PFSK-1 (cell line): ENCODE measurements at regions not wholly inside any gene's neighbourhood (a gene's known extent, or its start where the extent isn't known, plus 50 kb on each side); places are given as distances from the start of the nearest gene placed in this dataset.

ENCODE experiments used
- POLR2AphosphoS5 ChIP-seq: IDR thresholded peaks from 2 replicates; pipeline ENCODE4 v1.6.1; 2012; ENCODE audit warnings: low read depth, mild to moderate bottlenecking, control low read depth, low read length, moderate library complexity
- SIN3A ChIP-seq: IDR thresholded peaks from 2 replicates; pipeline ENCODE4 v1.6.1; 2012; ENCODE audit warnings: mild to moderate bottlenecking, low read length, moderate library complexity, borderline replicate concordance; ENCODE audit not compliant: insufficient read depth
- TAF1 ChIP-seq: IDR thresholded peaks from 2 replicates; pipeline ENCODE4 v1.6.1; 2012; ENCODE audit warnings: low read length, control low read depth, borderline replicate concordance; ENCODE audit not compliant: insufficient read depth
- TF ChIP-seq, protein P1 (sequence below), 2 experiments: IDR thresholded peaks; 2 replicates each; pipeline versions ENCODE4 v1.6.1 to v1.8.0; 2011 to 2012; ENCODE audit warnings: low read depth in 2 of 2, low read length in 2 of 2, control low read depth in 1 of 2, inconsistent platforms in 1 of 2, mild to moderate bottlenecking in 1 of 2, moderate library complexity in 1 of 2; ENCODE audit not compliant: insufficient read depth in 1 of 2

DNA sequence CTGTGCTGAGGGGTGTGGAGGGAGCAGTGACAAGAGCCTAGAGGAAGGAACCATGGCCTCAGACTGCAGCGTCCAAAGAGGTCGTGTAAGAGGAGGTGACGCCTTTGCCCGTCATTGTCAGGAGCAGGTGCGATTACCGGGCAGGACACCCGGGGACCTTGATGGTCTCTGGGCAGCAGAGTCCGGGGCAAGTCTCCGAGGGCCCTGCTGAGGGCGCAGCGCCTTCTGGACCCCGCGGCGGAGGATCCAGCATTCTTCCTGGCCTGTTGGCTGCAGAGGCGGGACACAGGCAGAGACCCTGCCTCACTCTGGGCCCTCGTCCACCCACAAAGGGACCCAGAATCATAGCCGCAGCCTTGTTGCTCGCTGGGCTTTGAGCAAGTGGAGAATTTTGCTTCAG, 1168.8 kb downstream of the BRD1 start:
- TF ChIP-seq, protein P1, sequence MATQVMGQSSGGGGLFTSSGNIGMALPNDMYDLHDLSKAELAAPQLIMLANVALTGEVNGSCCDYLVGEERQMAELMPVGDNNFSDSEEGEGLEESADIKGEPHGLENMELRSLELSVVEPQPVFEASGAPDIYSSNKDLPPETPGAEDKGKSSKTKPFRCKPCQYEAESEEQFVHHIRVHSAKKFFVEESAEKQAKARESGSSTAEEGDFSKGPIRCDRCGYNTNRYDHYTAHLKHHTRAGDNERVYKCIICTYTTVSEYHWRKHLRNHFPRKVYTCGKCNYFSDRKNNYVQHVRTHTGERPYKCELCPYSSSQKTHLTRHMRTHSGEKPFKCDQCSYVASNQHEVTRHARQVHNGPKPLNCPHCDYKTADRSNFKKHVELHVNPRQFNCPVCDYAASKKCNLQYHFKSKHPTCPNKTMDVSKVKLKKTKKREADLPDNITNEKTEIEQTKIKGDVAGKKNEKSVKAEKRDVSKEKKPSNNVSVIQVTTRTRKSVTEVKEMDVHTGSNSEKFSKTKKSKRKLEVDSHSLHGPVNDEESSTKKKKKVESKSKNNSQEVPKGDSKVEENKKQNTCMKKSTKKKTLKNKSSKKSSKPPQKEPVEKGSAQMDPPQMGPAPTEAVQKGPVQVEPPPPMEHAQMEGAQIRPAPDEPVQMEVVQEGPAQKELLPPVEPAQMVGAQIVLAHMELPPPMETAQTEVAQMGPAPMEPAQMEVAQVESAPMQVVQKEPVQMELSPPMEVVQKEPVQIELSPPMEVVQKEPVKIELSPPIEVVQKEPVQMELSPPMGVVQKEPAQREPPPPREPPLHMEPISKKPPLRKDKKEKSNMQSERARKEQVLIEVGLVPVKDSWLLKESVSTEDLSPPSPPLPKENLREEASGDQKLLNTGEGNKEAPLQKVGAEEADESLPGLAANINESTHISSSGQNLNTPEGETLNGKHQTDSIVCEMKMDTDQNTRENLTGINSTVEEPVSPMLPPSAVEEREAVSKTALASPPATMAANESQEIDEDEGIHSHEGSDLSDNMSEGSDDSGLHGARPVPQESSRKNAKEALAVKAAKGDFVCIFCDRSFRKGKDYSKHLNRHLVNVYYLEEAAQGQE (IDR thresholded peaks at IDR 0.05; ENCODE audit: insufficient read depth in 1 of 2, low read depth in 2 of 2, low read length in 2 of 2): no peak
- TF ChIP-seq POLR2AphosphoS5: no peak
- TF ChIP-seq TAF1: no peak
- TF ChIP-seq SIN3A: no peak
